ENCODE measurements at regions not wholly inside any gene's neighbourhood (a gene's known extent, or its start where the extent isn't known, plus 50 kb on each side); places are given as distances from the start of the nearest gene placed in this dataset.

DNA sequence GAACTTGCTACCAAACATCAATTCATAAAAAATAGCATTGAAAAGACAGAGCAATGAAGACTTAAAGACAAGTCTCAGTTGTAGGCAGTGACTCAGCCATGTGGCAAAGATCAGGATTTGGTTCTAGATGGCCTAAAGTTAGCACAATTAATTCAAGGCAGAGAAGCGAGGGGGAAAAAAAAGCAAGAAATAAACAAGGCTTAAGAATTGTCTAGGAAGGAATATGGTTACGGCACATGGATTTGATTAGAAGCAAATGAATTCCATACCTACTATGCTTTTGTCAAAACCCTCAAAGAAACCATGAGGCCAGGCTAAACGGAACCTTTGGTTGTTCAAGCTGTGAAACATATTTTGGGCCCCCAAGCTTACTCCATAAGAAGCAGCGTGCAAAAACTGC is 362.2 kb upstream of the KCNH7 start:
- in situ Hi-C loops (cut with MboI; ENCODE audit: low sequenced_read_pairs), result no loop called here

DNA sequence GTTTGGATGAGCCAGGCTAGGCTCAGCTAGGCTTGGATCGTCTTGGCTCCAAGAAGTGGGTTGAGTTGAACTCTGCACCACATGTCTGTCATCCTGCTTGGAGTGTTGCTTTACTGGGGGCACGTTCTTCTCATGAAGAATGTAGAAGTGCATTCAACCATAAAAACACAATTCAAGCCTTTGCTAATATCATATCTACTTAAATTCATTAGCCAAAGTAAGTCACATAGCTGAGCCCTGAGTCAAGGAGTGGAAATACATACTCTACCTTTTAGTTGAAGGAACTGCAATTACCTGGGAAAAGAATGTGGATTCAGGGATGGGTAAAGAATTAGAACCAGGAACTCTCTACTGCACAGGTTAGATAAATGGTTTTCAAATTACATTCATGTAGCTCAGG is 360.4 kb upstream of the KCNH7 start:
- in situ Hi-C loops (cut with MboI; ENCODE audit: low sequenced_read_pairs), result loop anchor here (25.0 kb wide), 1 partner anchor 863 kb away; no protein-coding TSS in a partner anchor

DNA sequence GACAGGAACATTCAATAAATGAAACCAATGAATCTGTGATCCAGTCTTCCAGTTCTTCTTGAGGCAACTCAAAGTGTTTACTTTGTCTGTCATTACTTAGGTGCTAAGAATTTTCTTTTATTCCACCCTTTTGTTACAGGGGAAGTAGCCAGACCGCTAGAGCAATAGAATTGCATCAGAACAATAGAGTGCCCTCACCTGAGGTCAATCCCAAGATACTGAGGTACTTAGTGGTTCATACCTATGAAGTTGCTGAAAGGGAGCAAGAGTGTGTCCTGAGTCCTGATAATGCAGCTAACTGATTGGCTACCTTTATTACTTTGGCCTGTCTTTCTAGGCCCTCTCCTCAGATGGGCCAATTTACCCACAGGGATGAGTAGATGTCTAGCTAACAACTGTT is 359.4 kb upstream of the KCNH7 start:
- in situ Hi-C loops (cut with MboI; ENCODE audit: low sequenced_read_pairs), result loop anchor here (25.0 kb wide), 1 partner anchor 864 kb away; no protein-coding TSS in a partner anchor

GRCh38 chr2:163191372-163191771 is 352.8 kb upstream of the KCNH7 start:
- in situ Hi-C loops (cut with MboI; ENCODE audit: low sequenced_read_pairs), result loop anchor here (25.0 kb wide), 1 partner anchor 871 kb away; no protein-coding TSS in a partner anchor

GRCh38 chr2:163187995-163188655 is 349.6 kb upstream of the KCNH7 start:
- in situ Hi-C loops (cut with MboI; ENCODE audit: low sequenced_read_pairs), result loop anchor here (25.0 kb wide), 1 partner anchor 874 kb away; no protein-coding TSS in a partner anchor

- in situ Hi-C loops (cut with MboI; ENCODE audit: low sequenced_read_pairs), result loop anchor here (25.0 kb wide), 1 partner anchor 875 kb away; no protein-coding TSS in a partner anchor
These were observed 348.6 kb upstream of the KCNH7 start for GRCh38 chr2:163187119-163187518.

DNA sequence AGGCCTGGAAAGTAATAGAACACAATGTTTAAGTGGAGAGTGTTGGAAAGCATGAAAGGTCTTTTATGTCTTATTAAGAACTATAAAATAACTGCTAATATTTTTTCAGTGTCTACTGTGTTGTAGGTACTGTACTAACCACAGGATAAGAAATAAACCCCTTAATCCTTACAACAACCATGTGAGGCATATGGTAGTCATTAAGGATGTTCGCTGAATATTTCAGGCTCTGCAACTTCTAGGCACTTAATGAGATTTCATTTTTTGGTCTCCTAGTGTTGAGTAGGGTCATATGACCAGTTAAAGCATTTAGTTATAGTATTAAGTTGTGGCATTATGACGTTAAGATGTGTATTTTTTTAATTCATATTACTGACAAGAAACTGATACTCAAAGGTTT is 346.6 kb upstream of the KCNH7 start:
- in situ Hi-C loops (cut with MboI; ENCODE audit: low sequenced_read_pairs), result loop anchor here (25.0 kb wide), 1 partner anchor 877 kb away; no protein-coding TSS in a partner anchor

DNA sequence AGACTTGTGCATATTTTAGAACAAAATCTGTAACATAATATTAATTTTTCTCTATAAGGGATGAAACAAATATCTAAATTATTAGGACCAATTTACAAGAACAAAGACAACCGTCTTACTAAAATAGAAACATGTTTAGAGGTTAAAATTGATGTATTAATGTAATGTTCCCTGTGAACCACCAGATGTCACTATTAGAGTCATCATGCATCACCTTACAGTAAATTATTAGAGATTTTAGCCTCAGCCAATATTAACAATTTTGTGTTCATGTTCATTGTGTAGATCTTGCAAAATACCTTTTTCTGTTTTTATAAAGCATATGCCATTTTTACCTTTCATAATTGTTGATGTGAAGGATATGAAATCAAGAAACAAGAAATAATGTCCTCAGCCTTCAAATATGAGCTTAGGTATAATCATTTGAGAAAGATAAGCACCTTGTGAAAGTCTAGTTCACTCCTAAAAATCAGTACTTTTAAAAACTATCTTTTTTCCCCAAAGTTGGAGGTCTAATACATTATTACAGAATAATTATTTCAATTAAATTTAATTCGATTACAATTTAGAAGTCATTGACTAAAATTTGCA is 344.3 kb upstream of the KCNH7 start:
- in situ Hi-C loops (cut with MboI; ENCODE audit: low sequenced_read_pairs), result loop anchor here (25.0 kb wide), 1 partner anchor 879 kb away; no protein-coding TSS in a partner anchor

GRCh38 chr2:163177592-163177991 is 339.0 kb upstream of the KCNH7 start:
- in situ Hi-C loops (cut with MboI; ENCODE audit: low sequenced_read_pairs), result loop anchor here (25.0 kb wide), 1 partner anchor 885 kb away; no protein-coding TSS in a partner anchor

- in situ Hi-C loops (cut with MboI; ENCODE audit: low sequenced_read_pairs), result loop anchor here (25.0 kb wide), 1 partner anchor 887 kb away; no protein-coding TSS in a partner anchor
These were observed 336.7 kb upstream of the KCNH7 start for GRCh38 chr2:163175294-163175693.

DNA sequence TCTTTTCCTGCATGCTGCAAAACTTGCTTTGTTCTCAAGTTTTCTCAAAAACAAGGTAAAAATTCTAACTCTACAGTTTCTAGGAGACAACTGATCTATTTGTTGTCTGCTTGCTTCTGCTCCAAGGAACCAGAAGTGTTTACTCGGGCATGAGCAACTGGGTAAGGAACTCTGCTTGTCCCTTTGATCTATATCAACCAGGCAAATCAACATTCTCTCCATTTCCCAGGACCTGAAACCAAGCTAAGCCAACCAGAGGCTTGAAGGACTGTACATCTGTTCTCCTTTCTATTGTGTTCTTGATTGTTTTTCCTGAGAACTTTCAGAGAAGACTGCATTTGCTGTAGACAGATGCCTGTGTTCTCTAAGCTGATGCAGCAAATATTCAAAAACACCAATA is 335.0 kb upstream of the KCNH7 start:
- in situ Hi-C loops (cut with MboI; ENCODE audit: low sequenced_read_pairs), result no loop called here

DNA sequence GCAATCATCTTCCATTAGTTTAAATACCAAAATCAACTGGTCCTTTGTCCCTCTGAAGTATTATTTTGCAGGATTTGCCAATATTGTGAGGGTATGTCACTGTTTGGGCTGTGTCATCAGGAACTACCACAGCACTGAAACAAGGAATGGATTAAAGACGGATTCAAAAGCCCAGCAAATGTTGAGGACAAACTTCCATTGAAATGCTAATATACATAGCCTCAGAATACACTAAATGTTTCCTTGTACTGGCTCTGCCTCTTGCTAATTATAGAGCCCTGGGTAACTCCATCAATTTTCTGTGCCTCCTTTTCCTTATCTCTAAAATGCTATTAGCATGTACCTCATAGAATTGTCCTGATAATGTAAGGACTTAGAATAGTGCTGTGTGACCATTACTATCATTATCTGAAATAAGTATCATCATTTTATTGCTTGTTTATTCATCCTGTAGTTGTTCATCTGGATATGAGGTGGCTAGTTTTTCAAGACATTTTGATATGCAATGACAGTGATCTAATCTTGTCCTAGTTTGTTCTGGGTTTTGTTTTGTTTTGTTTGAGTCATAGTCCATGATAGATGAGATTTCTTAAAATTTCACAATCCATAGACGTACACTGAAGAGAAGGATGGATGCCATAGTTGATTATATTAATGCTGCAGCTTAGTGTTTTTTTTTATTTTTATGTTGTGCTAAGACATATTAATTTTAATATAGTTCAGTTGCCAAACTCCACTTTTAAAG is 333.4 kb upstream of the KCNH7 start:
- in situ Hi-C loops (cut with MboI; ENCODE audit: low sequenced_read_pairs), result no loop called here

DNA sequence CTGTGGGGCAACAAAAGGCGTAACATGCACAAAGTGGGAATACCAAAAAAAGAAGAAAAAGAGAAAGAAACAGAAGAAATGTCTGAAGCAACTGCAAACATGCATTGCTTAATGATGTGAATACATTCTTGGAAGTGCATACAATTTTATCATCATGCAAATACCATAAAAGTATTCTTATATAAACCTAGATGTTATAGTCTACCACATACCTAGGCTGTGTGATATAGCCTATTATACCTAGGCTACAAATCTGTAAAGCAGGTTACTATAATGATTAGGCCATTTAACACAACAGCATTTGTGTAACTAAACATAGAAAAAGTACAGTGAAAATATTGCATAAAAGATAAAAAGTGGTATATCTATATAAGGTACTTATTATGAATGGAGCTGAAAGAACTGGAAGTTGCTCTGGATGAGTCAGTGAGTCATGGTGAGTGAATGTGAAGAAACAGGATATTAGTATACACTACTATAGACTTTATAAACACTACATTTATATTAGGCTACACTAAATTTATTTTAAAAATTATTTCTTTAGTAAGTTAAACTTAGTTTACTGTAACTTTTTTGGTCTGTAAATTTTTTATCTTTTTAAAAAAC is 319.4 kb upstream of the KCNH7 start:
- in situ Hi-C loops (cut with MboI; ENCODE audit: low sequenced_read_pairs), result no loop called here

DNA sequence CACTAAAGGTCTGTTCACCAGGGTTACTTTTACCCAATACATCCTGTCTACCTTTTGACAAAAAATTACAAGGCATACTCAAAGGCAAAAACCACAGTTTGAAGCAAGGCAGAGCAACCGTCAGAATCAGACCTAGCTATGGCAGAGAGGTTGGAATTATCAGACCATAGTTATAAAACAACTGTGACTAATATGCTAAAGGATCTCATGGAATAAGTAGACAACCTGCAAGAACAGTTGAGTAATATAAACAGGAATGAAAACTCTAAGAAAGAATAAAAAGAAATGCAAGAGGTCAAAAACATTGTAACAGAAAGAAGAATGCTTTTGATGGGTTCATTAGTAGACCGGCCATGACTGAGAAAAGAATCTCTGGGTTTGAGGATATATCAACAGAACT is 318.8 kb upstream of the KCNH7 start:
- in situ Hi-C loops (cut with MboI; ENCODE audit: low sequenced_read_pairs), result no loop called here

DNA sequence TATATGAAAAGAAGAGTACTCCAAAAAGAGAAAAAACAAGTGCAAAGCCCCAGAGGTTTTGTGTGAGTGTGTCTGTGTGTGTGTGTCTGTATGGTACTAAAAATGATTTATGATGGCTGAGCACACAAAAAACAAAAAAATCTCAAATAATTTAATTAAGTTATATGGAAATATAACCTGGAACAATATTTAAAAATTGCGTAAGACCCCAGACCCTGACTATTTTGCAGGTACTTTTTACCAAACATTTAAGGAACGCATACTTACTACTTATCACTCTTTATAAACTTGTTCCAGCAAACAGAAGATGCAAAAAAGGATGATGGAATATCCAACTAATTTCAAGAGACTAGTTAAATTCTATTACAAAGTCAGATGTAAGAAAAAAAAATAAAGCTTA is 317.4 kb upstream of the KCNH7 start:
- in situ Hi-C loops (cut with MboI; ENCODE audit: low sequenced_read_pairs), result no loop called here

GRCh38 chr2:163155279-163155883 is 316.8 kb upstream of the KCNH7 start:
- in situ Hi-C loops (cut with MboI; ENCODE audit: low sequenced_read_pairs), result no loop called here

GRCh38 chr2:163142618-163143017 is 304.1 kb upstream of the KCNH7 start:
- in situ Hi-C loops (cut with MboI; ENCODE audit: low sequenced_read_pairs), result loop anchor here (25.0 kb wide), 1 partner anchor 230 kb away; no protein-coding TSS in a partner anchor

- in situ Hi-C loops (cut with MboI; ENCODE audit: low sequenced_read_pairs), result loop anchor here (25.0 kb wide), 1 partner anchor 227 kb away; no protein-coding TSS in a partner anchor
These were observed 300.4 kb upstream of the KCNH7 start for GRCh38 chr2:163138947-163139346.

- in situ Hi-C loops (cut with MboI; ENCODE audit: low sequenced_read_pairs), result loop anchor here (25.0 kb wide), 1 partner anchor 223 kb away; no protein-coding TSS in a partner anchor
These were observed 296.7 kb upstream of the KCNH7 start for GRCh38 chr2:163135256-163135655.

DNA sequence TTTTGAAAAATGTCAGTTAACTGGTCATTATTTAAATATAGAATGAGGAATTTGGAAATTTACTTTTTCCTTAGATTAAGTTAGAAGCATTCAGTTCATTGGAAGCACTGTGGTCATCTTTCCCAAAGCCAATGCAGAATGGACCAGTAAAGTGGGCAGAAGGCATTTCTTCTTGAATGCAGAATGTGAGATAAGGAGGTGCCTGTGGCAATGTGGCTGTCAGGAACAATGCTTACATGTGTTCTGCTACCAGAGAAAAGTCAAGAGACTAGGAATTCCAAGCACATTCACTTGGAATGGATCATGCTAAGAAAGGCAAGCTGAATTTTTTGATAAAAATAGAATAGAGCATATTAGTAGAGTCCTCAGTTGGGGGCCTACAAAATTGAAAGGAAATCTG is 295.0 kb upstream of the KCNH7 start:
- in situ Hi-C loops (cut with MboI; ENCODE audit: low sequenced_read_pairs), result loop anchor here (25.0 kb wide), 1 partner anchor 221 kb away; no protein-coding TSS in a partner anchor
